ENCODE measurements at regions not wholly inside any gene's neighbourhood (a gene's known extent, or its start where the extent isn't known, plus 50 kb on each side); places are given as distances from the start of the nearest gene placed in this dataset.
"Not testable (repeated sequence)": the region's sequence is repeated elsewhere in the genome, so short reads cannot be mapped to it uniquely, and the experiment has no call there.

DNA sequence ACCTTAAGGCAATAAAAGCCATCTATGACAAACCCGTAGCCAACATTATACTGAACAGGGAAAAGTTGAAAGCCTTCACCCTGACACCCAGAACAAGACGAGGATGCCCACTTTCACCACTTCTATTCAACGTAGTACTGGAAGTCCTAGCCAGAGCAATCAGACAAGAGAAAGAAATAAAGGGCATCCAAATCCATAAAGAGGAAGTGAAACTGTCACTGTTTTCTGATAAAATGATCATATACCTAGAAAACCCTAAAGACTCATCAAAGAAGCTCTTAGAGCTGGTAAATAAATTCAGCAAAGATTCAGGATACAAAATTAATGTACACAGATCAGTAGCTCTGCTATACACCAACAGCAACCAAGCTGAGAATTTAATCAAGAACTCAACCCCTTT is 1561.9 kb upstream of the CELF4 start:
- not testable (repeated sequence) for DNase-seq (ENCODE audit: low spot score)

DNA sequence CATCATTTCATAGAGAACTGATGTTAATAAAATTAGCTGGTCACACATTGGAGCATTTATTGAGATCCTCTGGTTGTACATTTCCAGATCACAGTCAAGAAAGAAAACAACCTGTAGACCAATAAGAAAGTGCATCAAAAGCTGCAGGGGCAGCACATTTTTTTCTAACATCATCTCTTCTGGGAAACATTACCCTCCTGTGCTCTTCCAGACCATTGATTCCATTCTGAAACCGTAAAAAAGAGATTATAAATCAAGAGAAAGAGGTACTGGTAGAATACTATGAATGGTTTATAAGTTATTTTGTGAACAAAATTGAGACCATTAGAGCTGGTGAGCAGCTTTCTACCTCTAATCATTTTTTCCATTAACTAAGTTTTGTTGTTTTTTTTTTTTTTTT is 1548.2 kb upstream of the CELF4 start:
- no peak for DNase-seq (ENCODE audit: low spot score)

DNA sequence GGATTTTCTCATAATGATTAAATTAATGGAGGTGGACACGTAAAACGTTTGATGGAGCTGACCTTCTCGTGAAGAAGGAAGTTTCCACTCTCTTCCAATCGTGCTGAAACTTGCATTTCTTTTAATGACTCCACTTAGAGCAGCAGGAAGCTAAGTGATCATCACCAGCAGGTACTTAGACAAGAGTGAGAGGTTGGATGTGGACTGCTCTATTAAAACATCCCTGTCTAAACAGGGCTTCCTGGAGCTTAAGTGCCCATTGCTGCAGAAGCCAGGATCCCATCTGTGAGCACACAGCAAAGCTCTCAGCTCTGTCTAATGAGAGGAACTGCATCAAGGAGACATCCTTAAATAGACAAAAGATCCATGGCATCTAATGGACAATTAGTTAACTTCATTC is 1539.5 kb upstream of the CELF4 start:
- no peak for DNase-seq (ENCODE audit: low spot score)

DNA sequence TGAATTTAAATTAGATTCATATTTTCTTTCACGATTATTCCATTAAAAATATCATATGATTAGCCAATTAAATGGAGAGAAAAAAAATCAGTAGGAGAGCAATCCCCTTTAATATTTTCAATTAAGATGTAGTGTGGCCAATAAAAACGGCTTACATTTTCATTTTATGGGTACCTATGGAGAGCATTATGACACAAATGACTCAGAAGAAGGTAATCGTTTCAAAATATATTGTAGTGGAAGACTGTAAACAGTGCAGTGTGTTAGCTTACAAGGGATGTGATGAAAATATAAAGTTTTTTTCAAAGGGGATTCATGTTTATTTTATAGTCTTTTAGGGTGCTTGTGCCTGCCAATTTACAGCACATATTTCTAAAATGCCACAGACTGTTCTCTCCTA is 1507.4 kb upstream of the CELF4 start:
- no peak for DNase-seq (ENCODE audit: low spot score)

GRCh38 chr18:39062426-39062825 is 1496.8 kb upstream of the CELF4 start:
- no peak for DNase-seq (ENCODE audit: low spot score)

GRCh38 chr18:39058386-39059000 is 1492.9 kb upstream of the CELF4 start:
- DNase-seq (ENCODE audit: low spot score) = no peak

DNA sequence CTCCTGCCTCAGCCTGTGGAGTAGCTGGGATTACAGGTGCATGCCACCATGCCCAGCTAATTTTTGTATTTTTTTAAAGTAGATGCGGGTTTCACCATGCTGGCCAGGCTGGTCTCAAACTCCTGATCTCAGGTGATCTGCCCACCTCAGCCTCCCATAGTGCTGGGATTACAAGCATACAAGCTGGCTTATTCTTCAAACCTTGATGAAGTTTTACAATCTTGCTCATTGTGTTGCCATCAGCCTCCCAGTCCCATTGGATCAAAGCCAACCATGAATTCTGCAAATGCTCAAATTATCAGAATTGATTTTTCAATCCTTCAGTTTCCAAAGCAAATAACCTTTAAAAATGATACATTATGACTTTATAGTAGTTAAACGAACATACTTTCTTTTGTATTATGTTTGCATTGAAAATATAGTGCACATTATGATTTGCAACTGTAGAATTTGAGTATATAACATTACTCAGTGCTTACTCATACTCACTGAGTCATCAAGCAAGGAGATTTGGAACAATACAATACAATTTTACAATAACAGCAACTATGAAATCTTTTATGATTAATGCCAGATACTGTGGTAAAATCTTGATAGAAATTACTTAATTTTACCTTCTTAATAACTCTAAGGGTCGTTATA is 1491.9 kb upstream of the CELF4 start:
- DNase-seq (ENCODE audit: low spot score) = no peak

DNA sequence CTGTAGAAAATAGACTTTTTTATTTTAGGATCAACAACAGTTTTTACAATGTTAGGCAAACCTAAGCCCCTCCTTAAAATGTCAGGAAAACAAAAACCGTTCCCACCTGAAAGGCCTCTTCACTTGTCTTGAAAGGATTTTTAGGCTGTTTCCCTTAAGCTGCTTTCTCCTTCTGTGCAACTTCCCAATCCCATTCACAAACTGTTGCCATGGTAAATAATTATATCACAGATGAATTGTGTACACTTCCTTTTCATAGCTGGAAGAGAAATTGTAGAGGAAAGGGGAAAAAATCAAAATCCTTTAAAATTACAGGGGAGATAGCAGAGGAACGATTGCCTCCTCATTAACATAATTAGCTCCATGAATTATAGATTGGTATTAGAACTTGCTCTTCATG is 1488.0 kb upstream of the CELF4 start:
- no peak for DNase-seq (ENCODE audit: low spot score)

- DNase-seq (ENCODE audit: low spot score) = no peak
Observed at GRCh38 chr18:39051013-39051412, 1485.4 kb upstream of the CELF4 start.

GRCh38 chr18:39039813-39040212 is 1474.2 kb upstream of the CELF4 start:
- DNase-seq (ENCODE audit: low spot score) = no peak

DNA sequence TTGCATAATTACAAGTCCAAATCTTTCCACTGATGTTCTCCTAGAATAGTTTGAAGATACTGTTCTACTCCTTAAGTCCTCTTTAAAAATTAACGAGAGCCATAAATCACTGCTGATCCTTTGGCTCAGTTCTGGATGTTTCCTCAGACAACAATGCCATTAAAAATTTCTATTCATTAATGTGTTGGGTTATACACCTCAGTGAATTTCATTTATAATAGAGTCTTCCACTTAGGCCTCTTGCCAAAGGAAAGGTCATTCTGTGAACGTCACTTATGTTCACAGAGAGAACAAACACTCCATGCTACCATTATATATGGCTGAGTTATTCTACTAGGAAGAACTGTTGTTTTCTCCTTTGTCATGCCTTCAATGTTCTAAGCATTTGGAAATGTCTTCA is 1472.3 kb upstream of the CELF4 start:
- DNase-seq (ENCODE audit: low spot score) = no peak

DNA sequence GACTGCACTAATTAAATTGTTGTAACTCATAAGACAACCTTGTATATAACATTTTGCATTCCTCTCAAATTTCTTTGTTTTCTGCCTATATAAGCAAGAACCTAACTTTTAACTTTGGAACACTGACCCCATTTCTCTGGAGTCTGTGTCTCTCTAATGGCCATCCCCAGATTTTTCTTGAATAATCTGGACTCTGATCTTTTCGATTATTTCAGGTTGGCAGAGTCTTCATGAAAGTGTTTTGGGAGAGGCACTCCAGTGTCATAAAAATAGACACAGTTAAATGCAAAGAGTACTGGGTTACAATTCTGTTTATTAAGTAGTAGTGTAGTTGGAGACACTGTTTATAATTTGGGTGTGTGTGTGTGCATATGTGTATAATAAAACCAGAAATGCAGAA is 1467.7 kb upstream of the CELF4 start:
- DNase-seq (ENCODE audit: low spot score) = no peak

DNA sequence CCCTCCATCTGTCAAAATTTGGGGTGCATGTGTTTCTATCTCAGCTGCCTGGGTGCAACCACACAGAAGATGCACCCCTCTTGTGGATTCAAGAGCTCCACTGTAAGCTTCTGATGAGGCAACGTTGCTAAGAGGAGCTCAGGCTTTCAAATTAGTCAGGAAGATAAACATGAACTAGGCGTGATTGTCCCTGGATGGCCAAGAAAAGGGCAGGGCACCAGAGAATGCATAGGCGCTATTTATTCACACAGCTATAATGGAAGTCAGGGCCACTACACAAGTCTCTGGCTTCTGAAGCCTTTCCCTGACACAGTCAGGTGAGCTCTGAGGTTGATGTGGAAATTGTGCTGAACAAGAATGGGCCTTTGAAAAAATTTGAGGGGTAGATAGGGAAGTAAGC is 1466.0 kb upstream of the CELF4 start:
- no peak for DNase-seq (ENCODE audit: low spot score)

- DNase-seq (ENCODE audit: low spot score) = no peak
Observed at GRCh38 chr18:39030124-39030655, 1464.6 kb upstream of the CELF4 start.

DNA sequence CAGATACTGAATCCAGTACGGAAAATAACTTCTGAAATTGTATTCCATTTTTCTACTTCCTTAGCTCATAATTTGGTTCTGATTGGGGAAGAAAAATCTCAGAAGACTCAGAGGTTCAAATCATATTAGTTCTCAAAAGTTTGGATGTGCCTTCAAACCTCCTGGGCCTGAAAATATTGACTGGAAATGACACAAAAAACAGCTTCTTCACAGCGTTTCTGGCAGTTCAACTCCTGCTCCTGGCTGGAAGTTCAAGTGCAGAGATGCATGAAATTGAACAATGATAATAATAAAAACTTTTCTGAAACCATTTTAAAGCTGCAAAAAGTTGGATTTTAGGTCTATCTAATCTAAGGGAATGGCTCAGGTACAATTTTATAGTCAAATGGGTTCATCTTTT is 1459.9 kb upstream of the CELF4 start:
- no peak for DNase-seq (ENCODE audit: low spot score)

DNA sequence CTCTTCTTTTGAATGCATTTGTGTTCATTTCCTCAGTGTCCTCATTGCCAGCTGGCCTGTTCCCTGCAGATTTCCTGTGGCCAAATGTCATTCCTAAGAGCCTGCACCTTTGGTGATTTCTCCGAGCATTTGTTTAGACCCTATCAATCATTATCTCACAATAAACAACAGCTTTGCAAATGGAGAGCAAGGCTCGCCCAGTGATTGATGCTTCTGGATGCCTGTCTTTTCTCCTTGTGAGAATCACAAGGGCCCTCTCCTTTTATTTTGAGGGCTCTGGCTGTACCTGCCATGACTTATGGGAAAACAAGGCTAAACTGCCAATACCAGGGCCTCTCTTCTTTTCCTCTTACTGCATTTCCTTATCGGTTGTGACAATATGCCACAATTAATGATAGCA is 1454.4 kb upstream of the CELF4 start:
- DNase-seq (ENCODE audit: low spot score) = no peak

- DNase-seq (ENCODE audit: low spot score) = no peak
Observed at GRCh38 chr18:39007031-39007902, 1441.7 kb upstream of the CELF4 start.

- no peak for DNase-seq (ENCODE audit: low spot score)
Observed at GRCh38 chr18:38996056-38996455, 1430.5 kb upstream of the CELF4 start.

- DNase-seq (ENCODE audit: low spot score) = no peak
Observed at GRCh38 chr18:38993342-38993741, 1427.7 kb upstream of the CELF4 start.

- no peak for DNase-seq (ENCODE audit: low spot score)
Observed at GRCh38 chr18:38984968-38985367, 1419.4 kb upstream of the CELF4 start.

DNA sequence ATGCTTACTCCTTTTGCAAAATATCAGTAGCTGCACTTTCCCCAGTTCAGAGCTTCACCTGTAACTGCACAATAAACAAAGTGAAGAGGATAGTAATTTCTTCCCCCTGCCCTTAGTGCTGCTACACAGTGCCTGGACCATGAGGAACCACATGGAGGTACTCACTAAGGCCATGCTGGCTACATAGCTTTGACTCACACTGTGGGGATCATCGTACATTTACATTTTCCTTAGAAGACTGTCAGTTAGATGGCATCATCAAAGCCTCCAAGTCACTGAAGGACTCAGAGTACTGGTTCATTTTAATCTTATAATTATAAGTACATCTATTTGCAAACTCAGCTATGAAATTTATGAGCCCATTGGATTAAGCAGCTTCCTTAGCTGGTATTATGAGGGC is 1416.5 kb upstream of the CELF4 start:
- DNase-seq (ENCODE audit: low spot score) = no peak

DNA sequence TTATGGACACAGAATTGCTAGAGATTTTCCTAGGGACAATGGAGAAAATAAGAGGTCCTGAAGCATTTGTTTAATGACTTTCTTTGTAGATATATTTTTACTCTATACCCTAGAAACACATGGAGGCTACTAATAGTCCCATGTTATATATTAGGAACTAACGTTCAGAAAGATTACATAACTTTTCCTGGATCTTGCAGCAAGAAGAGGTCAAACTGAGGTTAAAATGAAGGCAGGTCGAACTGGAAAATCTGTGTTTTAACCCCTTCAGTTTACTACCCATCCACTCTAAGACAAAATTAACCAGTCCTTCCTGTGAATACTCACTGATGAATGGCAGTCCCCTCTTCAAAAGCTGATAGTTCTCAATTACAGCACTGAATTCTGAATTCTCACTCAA is 1415.8 kb upstream of the CELF4 start:
- DNase-seq (ENCODE audit: low spot score) = no peak

- DNase-seq (ENCODE audit: low spot score) = no peak
Observed at GRCh38 chr18:38980420-38980819, 1414.8 kb upstream of the CELF4 start.

Measured in CD4-positive, alpha-beta T cell treated with Interleukin-6 at 100 ng/mL for 8 hours (primary cell).